ENCODE measurements at regions not wholly inside any gene's neighbourhood (a gene's known extent, or its start where the extent isn't known, plus 50 kb on each side); places are given as distances from the start of the nearest gene placed in this dataset.

- H3K4me3 ChIP-seq (ENCODE audit: low read depth, low read length), result no peak overlapping the region
- POLR2A ChIA-PET, result interaction anchor here (0.7 kb wide), 1 partner anchor 11 kb away, joined by 3 read pairs; no protein-coding TSS in a partner anchor
- CTCF ChIA-PET, result interaction anchor here (1.0 kb wide), 1 partner anchor 134 kb away, joined by 3 read pairs; no protein-coding TSS in a partner anchor
Measured at GRCh38 chr1:221565711-221566110, 176.2 kb downstream of the DUSP10 start.

GRCh38 chr1:221567859-221568507 is 173.9 kb downstream of the DUSP10 start:
- ChIA-PET CTCF (no interaction called here), POLR2A (no interaction called here)
- no peaks in the 10 kb centered on the region for H3K27me3 ChIP-seq (ENCODE audit: control insufficient read depth, insufficient read depth, low read length)
- no peak for TF ChIP-seq CTCF (IDR thresholded peaks at IDR 0.05; ENCODE audit: insufficient read depth, low read depth, low read length)
- H3K36me3 ChIP-seq (ENCODE audit: control insufficient read depth, insufficient read depth, low read length), result no peaks in the 10 kb centered on the region
- no peak for DNase-seq (ENCODE audit: low read depth)
- no peak overlapping the region for H3K4me3 ChIP-seq (ENCODE audit: low read depth, low read length)

More at GRCh38 chr1:221565711-221566110, 176.2 kb downstream of the DUSP10 start:
- no peak for DNase-seq (ENCODE audit: low read depth)
- TF ChIP-seq CTCF (IDR thresholded peaks at IDR 0.05; ENCODE audit: insufficient read depth, low read depth, low read length), result no peak
- Histone ChIP-seq H3K36me3 (ENCODE audit: control insufficient read depth, insufficient read depth, low read length) (no peaks in the 10 kb centered on the region), H3K27me3 (ENCODE audit: control insufficient read depth, insufficient read depth, low read length) (no peaks in the 10 kb centered on the region)

- Histone ChIP-seq H3K4me3 (ENCODE audit: low read depth, low read length) (no peak overlapping the region), H3K36me3 (ENCODE audit: control insufficient read depth, insufficient read depth, low read length) (no peaks in the 10 kb centered on the region), H3K27me3 (ENCODE audit: control insufficient read depth, insufficient read depth, low read length) (no peaks in the 10 kb centered on the region)
- no peak for TF ChIP-seq CTCF (IDR thresholded peaks at IDR 0.05; ENCODE audit: insufficient read depth, low read depth, low read length)
- ChIA-PET POLR2A (no interaction called here), CTCF (interaction anchor here (0.7 to 1.2 kb wide), 2 partner anchors 16 to 27 kb away, joined by 3 read pairs; no protein-coding TSS in a partner anchor)
- no peak for DNase-seq (ENCODE audit: low read depth)
Measured at GRCh38 chr1:221573756-221574155, 168.1 kb downstream of the DUSP10 start.

- Histone ChIP-seq H3K4me3 (ENCODE audit: low read depth, low read length) (no peak overlapping the region), H3K27me3 (ENCODE audit: control insufficient read depth, insufficient read depth, low read length) (no peaks in the 10 kb centered on the region), H3K36me3 (ENCODE audit: control insufficient read depth, insufficient read depth, low read length) (no peaks in the 10 kb centered on the region)
- ChIA-PET POLR2A (no interaction called here), CTCF (no interaction called here)
- TF ChIP-seq CTCF (IDR thresholded peaks at IDR 0.05; ENCODE audit: insufficient read depth, low read depth, low read length), result no peak
- DNase-seq (ENCODE audit: low read depth), result no peak
Measured at GRCh38 chr1:221574529-221574928, 167.4 kb downstream of the DUSP10 start.

GRCh38 chr1:221575605-221576004 is 166.3 kb downstream of the DUSP10 start:
- no peak overlapping the region for H3K4me3 ChIP-seq (ENCODE audit: low read depth, low read length)
- H3K36me3 ChIP-seq (ENCODE audit: control insufficient read depth, insufficient read depth, low read length), result no peaks in the 10 kb centered on the region
- no peak for DNase-seq (ENCODE audit: low read depth)
- no peaks in the 10 kb centered on the region for H3K27me3 ChIP-seq (ENCODE audit: control insufficient read depth, insufficient read depth, low read length)
- no peak for TF ChIP-seq CTCF (IDR thresholded peaks at IDR 0.05; ENCODE audit: insufficient read depth, low read depth, low read length)
- POLR2A ChIA-PET, result no interaction called here
- CTCF ChIA-PET, result no interaction called here

All from BJ (cell line).